ENCODE measurements at regions not wholly inside any gene's neighbourhood (a gene's known extent, or its start where the extent isn't known, plus 50 kb on each side); places are given as distances from the start of the nearest gene placed in this dataset.

GRCh38 chr5:114038756-114039155, 323.1 kb upstream of the KCNN2 start:
- intact Hi-C loops (cut with micrococcal nuclease): no loop called here

DNA sequence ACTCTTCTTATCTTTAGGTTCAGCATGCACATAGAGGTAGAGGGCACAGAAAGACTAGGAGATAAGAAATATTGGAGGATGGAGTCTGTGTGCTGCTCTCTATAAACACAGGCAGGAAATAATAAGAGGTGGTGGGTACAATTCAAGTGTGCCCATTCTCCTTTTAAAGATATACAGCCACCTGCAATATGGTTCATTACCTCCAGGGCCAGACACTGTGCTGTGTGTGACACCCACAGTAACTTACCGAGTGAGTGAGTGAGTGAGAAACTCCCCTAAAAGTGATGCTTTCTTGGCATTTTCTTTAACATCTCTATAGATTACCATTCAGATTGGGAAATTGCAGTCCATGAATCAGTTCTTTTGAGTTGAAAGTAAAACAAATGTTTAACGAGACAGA, 311.8 kb upstream of the KCNN2 start:
- intact Hi-C loops (cut with micrococcal nuclease): no loop called here

DNA sequence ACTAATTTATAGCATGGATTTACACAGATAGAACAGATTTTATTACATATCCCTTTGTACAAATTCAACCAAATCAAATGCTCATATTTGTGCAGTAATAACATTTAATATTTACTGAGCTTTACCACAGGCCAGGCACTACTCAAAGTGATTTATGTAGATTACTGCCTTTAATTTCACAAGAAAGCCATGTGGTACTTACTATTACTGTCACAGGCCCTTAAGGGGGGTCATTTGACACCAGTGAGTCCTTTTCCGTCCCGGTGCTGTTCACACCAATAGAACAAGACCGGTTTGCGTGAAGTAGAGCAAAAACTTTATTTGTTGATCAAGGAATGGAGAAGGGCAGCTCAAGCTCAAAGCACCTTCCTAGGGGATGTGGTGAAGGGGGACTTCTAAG, 308.5 kb upstream of the KCNN2 start:
- intact Hi-C loops (cut with micrococcal nuclease): no loop called here

GRCh38 chr5:114054594-114054993, 307.3 kb upstream of the KCNN2 start:
- intact Hi-C loops (cut with micrococcal nuclease): no loop called here

DNA sequence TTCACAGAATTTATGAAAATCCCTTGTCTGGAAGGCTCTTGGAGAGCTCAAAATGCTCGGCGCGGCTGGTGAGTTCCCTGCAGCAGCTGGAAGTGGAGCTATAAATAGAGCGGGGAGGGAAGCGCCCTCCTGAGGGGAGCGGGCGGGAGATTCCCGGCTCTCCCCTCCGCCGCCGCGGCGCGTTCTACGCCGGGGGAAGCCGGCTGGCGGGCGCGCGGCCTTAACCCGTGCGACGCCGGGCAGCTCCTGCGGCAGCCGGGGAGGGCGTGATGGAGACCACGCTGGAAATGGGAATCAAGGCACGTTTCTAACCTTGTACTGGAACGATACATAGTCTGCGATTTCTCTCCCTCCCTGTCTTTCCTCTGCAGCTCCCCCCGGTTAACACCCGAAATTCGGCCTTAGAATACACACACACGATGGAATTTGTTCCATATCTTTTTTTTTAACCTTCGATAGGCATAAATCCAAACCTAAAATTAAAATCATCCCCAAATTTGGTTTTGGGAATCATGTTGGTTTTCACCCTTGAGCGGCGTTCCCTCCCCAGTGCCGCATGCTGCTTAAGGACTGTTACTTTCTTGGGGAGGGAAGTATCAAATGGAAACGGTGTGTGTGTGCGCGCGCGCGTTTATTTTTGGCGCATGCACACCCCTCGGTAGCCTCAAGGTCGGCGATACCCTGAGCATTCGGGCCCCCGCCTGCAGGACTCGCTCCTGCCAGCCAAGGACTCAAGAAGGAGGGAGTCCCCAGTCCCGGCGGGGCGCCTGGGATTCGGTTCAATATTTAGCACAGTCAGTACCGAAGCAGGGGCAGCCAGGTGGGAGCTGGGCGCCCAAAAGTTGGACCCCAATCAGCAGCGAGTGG, 306.3 kb upstream of the KCNN2 start:
- intact Hi-C loops (cut with micrococcal nuclease): loop anchor here (5.0 kb wide), 1 partner anchor 307 kb away; the partner anchor contains the start of gene KCNN2

- intact Hi-C loops (cut with micrococcal nuclease): loop anchor here (5.0 kb wide), 1 partner anchor 306 kb away; the partner anchor contains the start of gene KCNN2
Measured at GRCh38 chr5:114056185-114056538, 305.7 kb upstream of the KCNN2 start.

GRCh38 chr5:114060866-114061265, 301.0 kb upstream of the KCNN2 start:
- intact Hi-C loops (cut with micrococcal nuclease): no loop called here

- intact Hi-C loops (cut with micrococcal nuclease): no loop called here
Measured at GRCh38 chr5:114062932-114063867, 298.7 kb upstream of the KCNN2 start.

DNA sequence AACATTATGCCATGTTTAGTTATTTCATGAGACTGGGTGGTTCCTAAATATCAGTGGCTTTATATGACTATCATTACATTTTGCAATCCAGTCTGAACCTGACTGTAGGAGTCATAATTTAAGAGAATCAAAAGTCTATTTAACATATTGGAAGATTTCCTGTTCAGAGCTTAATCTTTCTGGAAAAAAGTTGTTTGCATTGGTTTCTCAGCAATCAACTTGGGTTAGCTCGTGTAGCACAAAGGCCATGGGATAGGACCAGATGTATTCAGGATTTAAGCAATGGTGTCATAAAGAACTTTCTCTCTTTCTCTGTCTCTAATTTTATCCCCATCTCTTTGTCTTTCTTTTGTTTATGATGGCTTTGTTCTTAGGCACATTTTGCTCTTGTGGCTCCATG, 296.0 kb upstream of the KCNN2 start:
- intact Hi-C loops (cut with micrococcal nuclease): no loop called here

- intact Hi-C loops (cut with micrococcal nuclease): no loop called here
Measured at GRCh38 chr5:114070093-114070722, 291.7 kb upstream of the KCNN2 start.

DNA sequence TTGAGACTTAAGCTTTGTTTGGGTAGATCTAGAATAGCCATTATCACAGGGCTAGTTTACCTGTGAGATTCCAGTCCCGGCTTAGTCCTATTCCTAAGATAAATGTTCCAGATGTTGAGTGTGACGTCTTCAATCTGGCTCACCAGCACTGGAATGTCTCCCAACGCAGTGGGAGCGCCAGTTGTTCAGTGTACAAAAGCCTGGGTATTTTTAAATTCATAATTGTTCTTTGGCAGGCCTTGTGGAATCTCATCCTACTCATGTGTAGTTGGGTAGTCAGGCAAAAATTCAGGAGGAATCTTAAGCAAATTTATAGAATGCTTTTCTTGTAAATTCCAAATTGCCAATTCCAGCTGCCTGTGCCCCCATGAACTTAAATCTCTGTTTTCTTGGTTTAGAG, 272.6 kb upstream of the KCNN2 start:
- intact Hi-C loops (cut with micrococcal nuclease): no loop called here

GRCh38 chr5:114097570-114097969, 264.3 kb upstream of the KCNN2 start:
- intact Hi-C loops (cut with micrococcal nuclease): loop anchor here (10.0 kb wide), 1 partner anchor 357 kb away; no protein-coding TSS in a partner anchor

DNA sequence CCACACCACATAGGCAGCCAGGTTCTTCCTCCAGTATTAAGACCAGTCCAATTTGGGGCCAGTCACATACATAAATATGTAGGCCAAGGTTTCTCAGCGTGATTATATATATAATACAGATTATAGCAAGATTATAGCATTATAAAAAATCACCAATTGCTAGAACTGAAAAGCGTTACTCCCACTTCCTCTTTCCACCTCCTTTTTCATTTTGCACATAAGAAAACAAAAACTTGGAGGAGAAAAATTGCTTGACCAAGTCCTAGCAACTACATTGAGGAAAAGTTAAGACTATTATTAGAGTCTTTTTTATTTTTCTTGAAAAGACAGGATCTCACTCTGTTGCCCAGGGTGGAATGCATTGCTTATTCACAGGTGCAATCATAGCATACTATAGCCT, 262.7 kb upstream of the KCNN2 start:
- intact Hi-C loops (cut with micrococcal nuclease): loop anchor here (10.0 kb wide), 1 partner anchor 356 kb away; no protein-coding TSS in a partner anchor

DNA sequence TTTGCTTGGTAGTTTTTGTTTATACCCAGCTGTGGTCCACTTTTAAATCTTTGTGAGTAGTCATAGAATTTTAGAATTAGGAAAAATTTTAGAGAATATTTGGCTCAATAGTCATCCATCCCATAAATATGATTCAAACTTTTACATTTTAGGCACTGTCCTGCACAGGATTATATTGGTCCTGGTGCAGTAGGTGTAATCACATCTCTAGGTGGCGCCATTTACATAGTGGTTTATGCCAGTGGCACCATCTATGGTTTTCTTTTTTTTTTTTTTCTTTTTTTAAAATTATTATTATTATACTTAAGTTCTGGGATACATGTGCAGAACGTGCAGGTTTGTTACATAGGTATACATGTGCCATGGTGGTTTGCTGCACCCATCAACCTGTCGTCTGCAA, 260.7 kb upstream of the KCNN2 start:
- intact Hi-C loops (cut with micrococcal nuclease): no loop called here

GRCh38 chr5:114113604-114114003, 248.3 kb upstream of the KCNN2 start:
- intact Hi-C loops (cut with micrococcal nuclease): no loop called here

DNA sequence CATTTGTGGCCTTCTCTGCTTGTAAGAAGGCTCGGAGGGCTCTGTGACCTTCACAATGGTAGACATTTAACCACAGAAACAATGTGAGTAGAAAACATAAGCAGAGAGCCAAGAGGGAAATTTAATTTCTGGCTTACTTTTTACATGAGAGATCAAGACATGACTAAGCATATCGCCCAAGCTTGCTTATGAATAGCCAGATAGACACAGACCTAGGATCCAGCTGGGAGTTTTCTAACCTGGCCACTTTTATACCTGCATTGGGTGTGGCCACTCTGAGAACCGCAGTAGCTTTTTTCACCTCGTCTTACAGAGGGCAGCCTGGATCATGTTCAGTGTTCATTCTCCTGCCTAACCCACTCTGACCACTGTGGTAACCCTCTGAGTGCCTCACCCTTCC, 244.9 kb upstream of the KCNN2 start:
- intact Hi-C loops (cut with micrococcal nuclease): no loop called here

DNA sequence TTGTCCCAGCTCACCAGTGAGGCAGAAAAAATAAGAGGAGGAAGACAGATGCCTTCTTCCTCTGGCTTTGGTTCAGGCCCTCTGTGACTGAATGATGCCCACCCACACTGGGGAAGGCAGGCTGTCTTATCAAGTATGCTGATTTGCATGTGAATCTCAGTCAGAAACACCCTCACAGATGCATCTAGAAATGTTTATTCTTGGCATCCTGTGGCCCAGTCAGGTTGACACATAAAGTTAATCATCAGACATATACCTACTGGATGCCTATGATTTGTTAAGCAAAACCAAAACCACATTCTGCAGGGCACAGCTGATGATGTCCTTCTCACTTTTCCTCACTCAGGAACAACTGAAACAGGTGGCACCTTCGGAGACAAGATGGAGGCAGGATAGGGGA, 243.4 kb upstream of the KCNN2 start:
- intact Hi-C loops (cut with micrococcal nuclease): no loop called here

GRCh38 chr5:114120166-114120565, 241.7 kb upstream of the KCNN2 start:
- intact Hi-C loops (cut with micrococcal nuclease): no loop called here

DNA sequence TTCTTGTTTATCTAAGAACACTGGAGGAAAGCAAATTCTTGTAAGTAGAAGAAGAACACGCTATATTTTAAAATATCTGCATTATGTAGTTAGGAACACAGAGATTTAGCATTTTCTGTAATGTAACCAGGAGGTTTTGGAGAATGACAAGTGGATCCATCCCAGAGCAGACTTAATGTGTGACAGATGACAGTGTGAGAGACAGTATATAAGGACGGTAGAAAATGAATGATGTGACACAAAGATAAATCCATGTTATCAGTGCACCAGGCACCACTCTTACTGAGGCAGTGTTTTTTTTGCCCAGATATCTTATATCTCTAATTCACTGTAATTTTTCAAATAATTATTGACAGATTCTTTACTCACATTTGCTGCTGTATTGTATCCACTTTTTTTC, 239.0 kb upstream of the KCNN2 start:
- intact Hi-C loops (cut with micrococcal nuclease): no loop called here

DNA sequence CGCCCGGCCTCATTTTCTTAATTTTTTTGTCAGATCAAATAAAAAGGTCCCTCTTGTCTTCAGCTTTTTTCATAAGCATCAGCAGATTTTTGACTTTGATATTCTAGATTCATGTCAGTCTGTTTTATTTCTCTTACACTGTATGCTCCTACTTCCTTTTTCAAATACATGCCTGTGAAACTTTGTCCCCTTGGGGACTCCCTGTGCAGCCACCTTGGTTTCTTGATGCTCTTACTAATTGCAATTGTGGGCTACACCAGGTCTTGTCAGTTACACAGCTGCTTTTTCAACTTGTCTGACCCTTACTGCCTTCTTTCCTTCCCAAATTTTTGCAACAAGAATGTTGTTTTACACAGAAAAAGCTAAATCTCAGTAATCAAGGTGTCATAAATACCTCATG, 238.2 kb upstream of the KCNN2 start:
- intact Hi-C loops (cut with micrococcal nuclease): no loop called here

DNA sequence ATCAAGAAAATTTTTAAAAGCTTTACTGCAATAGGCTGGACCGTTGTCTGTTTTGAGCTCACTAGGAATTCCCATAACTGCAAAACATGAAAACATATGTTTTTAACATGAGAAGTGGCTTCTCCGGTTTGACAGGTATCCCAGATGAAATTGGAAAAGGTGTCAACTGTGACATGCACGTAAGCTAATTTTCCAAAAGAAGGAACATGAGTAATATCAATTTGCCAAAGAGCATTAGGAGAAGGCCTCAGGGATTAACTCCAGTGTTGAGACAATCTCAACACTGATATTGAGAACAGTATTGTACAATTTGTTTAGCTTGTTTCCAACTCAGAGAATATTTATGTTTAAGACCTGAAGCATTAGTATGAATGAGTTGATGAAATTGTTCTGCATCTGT, 215.5 kb upstream of the KCNN2 start:
- intact Hi-C loops (cut with micrococcal nuclease): no loop called here

DNA sequence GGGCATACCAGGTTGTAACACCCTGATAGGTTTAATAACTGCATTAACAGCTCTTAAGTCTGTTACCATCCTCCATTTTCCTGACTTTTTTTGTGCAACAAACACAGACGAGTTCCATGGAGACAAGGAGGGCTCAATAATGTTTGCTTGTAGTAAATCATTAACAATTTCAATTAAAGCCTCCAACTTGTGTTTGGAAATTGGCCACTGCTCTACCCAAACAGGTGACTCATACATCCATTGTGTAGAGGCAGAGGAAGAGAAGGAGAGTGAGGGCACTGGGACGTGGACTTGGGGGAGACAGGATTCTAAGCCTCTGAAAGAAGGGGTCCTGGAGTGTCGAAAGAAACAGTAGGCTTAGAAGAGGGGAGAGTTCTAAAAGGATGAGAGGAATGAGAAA, 213.6 kb upstream of the KCNN2 start:
- intact Hi-C loops (cut with micrococcal nuclease): no loop called here
